Breast epithelium (tissue), 4 donors: ENCODE measurements at regions not wholly inside any gene's neighbourhood (a gene's known extent, or its start where the extent isn't known, plus 50 kb on each side); places are given as distances from the start of the nearest gene placed in this dataset.
"Not testable (repeated sequence)": the region's sequence is repeated elsewhere in the genome, so short reads cannot be mapped to it uniquely, and the experiment has no call there.

Source experiments
- DNase-seq, 2 donors: peaks; one replicate each; pipeline ENCODE4 v3.0.0-alpha.2; 2019; ENCODE audit warnings: low spot score in 2 of 2
- H3K27ac ChIP-seq, 2 donors: fragments of 200-600 bp; sonication (generic) in 1 of 2; one replicate each; pipeline ENCODE4 v1.5.1; 2016 to 2019; ENCODE audit warnings: mild to moderate bottlenecking in 1 of 2
- H3K27me3 ChIP-seq, 2 donors: fragments of 200-600 bp; sonication (generic) in 1 of 2; one replicate each; pipeline versions ENCODE4 v1.5.1 to v1.6.0; 2017 to 2019; ENCODE audit warnings: control low read depth in 1 of 2, mild to moderate bottlenecking in 1 of 2
- H3K36me3 ChIP-seq: fragments of 200-600 bp; one replicate; pipeline ENCODE4 v1.5.1; 2019
- H3K4me1 ChIP-seq, 2 donors: fragments of 200-600 bp; sonication (generic); one replicate each; pipeline ENCODE4 v1.5.1; 2016 to 2019; ENCODE audit warnings: control low read depth in 1 of 2
- H3K4me3 ChIP-seq, 3 donors: fragments of 200-600 bp; sonication (generic); 1 replicate in 2 of 3; 2 replicates in 1 of 3; pipeline ENCODE4 v1.5.1; 2016 to 2019; ENCODE audit warnings: mild to moderate bottlenecking in 3 of 3, moderate library complexity in 2 of 3
- H3K9me3 ChIP-seq, 2 donors: fragments of 200-600 bp; sonication (generic) in 1 of 2; one replicate each; pipeline ENCODE4 v1.5.1; 2016 to 2019; ENCODE audit warnings: control low read depth in 1 of 2
- CTCF ChIP-seq, 3 donors: fragments of 450-650 bp; IDR thresholded peaks; one replicate each; pipeline ENCODE4 v1.5.1; 2016 to 2017; ENCODE audit warnings: antibody characterized with exemption in 3 of 3, mild to moderate bottlenecking in 3 of 3, moderate library complexity in 3 of 3
- POLR2A ChIP-seq: fragments of 450-650 bp; IDR thresholded peaks from one replicate; pipeline ENCODE4 v1.6.1; 2016; ENCODE audit warnings: antibody characterized with exemption, mild to moderate bottlenecking, moderate library complexity
- POLR2AphosphoS5 ChIP-seq, 3 donors: sonication (generic); formaldehyde crosslinking; IDR thresholded peaks; one replicate each; pipeline ENCODE4 v1.6.1; 2017; ENCODE audit warnings: antibody characterized with exemption in 3 of 3
- intact Hi-C: fragments of 100-400 bp; cut with DNase I; formaldehyde crosslinking; loops from one replicate; pipeline ENCODE4 v1.15.1; 2023; ENCODE audit warnings: low total_unique reads

GRCh38 chr6:14553515-14553914, 435.9 kb downstream of the CD83 start:
- intact Hi-C loops, result no loop called here
- no peaks in the 10 kb centered on the region for H3K36me3 ChIP-seq

GRCh38 chr6:14555804-14556203, 438.2 kb downstream of the CD83 start:
- no peak overlapping the region for H3K4me3 ChIP-seq
- H3K36me3 ChIP-seq, result no peaks in the 10 kb centered on the region
- H3K9me3 ChIP-seq, result no peaks in the 10 kb centered on the region
- TF ChIP-seq POLR2AphosphoS5 (IDR thresholded peaks at IDR 0.05) (no peak), CTCF (IDR thresholded peaks at IDR 0.05) (no peak), POLR2A (no peak)
- H3K27ac ChIP-seq, result no peak overlapping the region
- intact Hi-C loops, result no loop called here
- H3K27me3 ChIP-seq, result no peaks in the 10 kb centered on the region
- H3K4me1 ChIP-seq, result no peaks in the 10 kb centered on the region
- DNase-seq, result no peak

More at GRCh38 chr6:14553515-14553914, 435.9 kb downstream of the CD83 start:
- Histone ChIP-seq H3K9me3 (no peaks in the 10 kb centered on the region), H3K4me3 (no peak overlapping the region), H3K27ac (no peak overlapping the region), H3K27me3 (no peaks in the 10 kb centered on the region), H3K4me1 (no peaks in the 10 kb centered on the region)
- no peak for DNase-seq
- no peak for TF ChIP-seq POLR2A

- Histone ChIP-seq H3K27me3 (no peaks in the 10 kb centered on the region), H3K4me1 (no peaks in the 10 kb centered on the region), H3K27ac (no peak overlapping the region), H3K4me3 (no peak overlapping the region), H3K36me3 (no peaks in the 10 kb centered on the region), H3K9me3 (no peaks in the 10 kb centered on the region)
- intact Hi-C loops, result no loop called here
- TF ChIP-seq CTCF (IDR thresholded peaks at IDR 0.05) (no peak), POLR2A (no peak), POLR2AphosphoS5 (IDR thresholded peaks at IDR 0.05) (no peak)
- DNase-seq, result no peak
Measured at GRCh38 chr6:14559746-14560536, 442.4 kb downstream of the CD83 start.

GRCh38 chr6:14561563-14561962, 444.0 kb downstream of the CD83 start:
- H3K36me3 ChIP-seq, DNase-seq, intact Hi-C loops, H3K27me3 ChIP-seq, H3K4me3 ChIP-seq, H3K4me1 ChIP-seq, H3K9me3 ChIP-seq, H3K27ac ChIP-seq: not testable (repeated sequence)

GRCh38 chr6:14567842-14568241, 450.3 kb downstream of the CD83 start:
- H3K4me1 ChIP-seq, result no peaks in the 10 kb centered on the region
- intact Hi-C loops, result no loop called here
- H3K36me3 ChIP-seq, result no peaks in the 10 kb centered on the region
- no peak overlapping the region for H3K4me3 ChIP-seq
- no peak overlapping the region for H3K27ac ChIP-seq
- no peaks in the 10 kb centered on the region for H3K9me3 ChIP-seq
- TF ChIP-seq CTCF (IDR thresholded peaks at IDR 0.05) (no peak), POLR2AphosphoS5 (IDR thresholded peaks at IDR 0.05) (no peak), POLR2A (no peak)
- no peaks in the 10 kb centered on the region for H3K27me3 ChIP-seq
- no peak for DNase-seq

GRCh38 chr6:14569394-14569793, 451.8 kb downstream of the CD83 start:
- intact Hi-C loops, result no loop called here
- no peaks in the 10 kb centered on the region for H3K4me1 ChIP-seq
- TF ChIP-seq CTCF (IDR thresholded peaks at IDR 0.05) (no peak), POLR2A (no peak), POLR2AphosphoS5 (IDR thresholded peaks at IDR 0.05) (no peak)

GRCh38 chr6:14569874-14570273, 452.3 kb downstream of the CD83 start:
- H3K27me3 ChIP-seq, H3K4me1 ChIP-seq: not testable (repeated sequence)

More at GRCh38 chr6:14569394-14569793, 451.8 kb downstream of the CD83 start:
- Histone ChIP-seq H3K9me3 (no peaks in the 10 kb centered on the region), H3K36me3 (no peaks in the 10 kb centered on the region), H3K27ac (no peak overlapping the region), H3K4me3 (no peak overlapping the region), H3K27me3 (no peaks in the 10 kb centered on the region)
- no peak for DNase-seq

More at GRCh38 chr6:14569874-14570273, 452.3 kb downstream of the CD83 start:
- H3K36me3 ChIP-seq, DNase-seq, H3K9me3 ChIP-seq, intact Hi-C loops, H3K27ac ChIP-seq, H3K4me3 ChIP-seq: not testable (repeated sequence)
